ENCODE measurements at regions not wholly inside any gene's neighbourhood (a gene's known extent, or its start where the extent isn't known, plus 50 kb on each side); places are given as distances from the start of the nearest gene placed in this dataset.
"Not testable (repeated sequence)": the region's sequence is repeated elsewhere in the genome, so short reads cannot be mapped to it uniquely, and the experiment has no call there.

GRCh38 chr5:130964231-130965202 lies 200.5 kb downstream of the HINT1 start:
- in situ Hi-C loops (cut with HindIII; ENCODE audit: low sequenced_read_pairs): no loop called here
- no peak for DNase-seq (ENCODE audit: low spot score)

- in situ Hi-C loops (cut with HindIII; ENCODE audit: low sequenced_read_pairs): no loop called here
Observed at GRCh38 chr5:130963798-130964197, 201.3 kb downstream of the HINT1 start.

GRCh38 chr5:130957151-130957550 lies 207.9 kb downstream of the HINT1 start:
- in situ Hi-C loops (cut with HindIII; ENCODE audit: low sequenced_read_pairs): no loop called here

More at GRCh38 chr5:130963798-130964197, 201.3 kb downstream of the HINT1 start:
- no peak for DNase-seq (ENCODE audit: low spot score)

GRCh38 chr5:130955041-130955440 lies 210.0 kb downstream of the HINT1 start:
- DNase-seq (ENCODE audit: low spot score): no peak
- in situ Hi-C loops (cut with HindIII; ENCODE audit: low sequenced_read_pairs): no loop called here

More at GRCh38 chr5:130957151-130957550, 207.9 kb downstream of the HINT1 start:
- DNase-seq (ENCODE audit: low spot score): no peak

- in situ Hi-C loops (cut with HindIII; ENCODE audit: low sequenced_read_pairs): no loop called here
Observed at GRCh38 chr5:130954336-130954735, 210.7 kb downstream of the HINT1 start.

GRCh38 chr5:130939059-130939458 lies 226.0 kb downstream of the HINT1 start:
- no peak for DNase-seq (ENCODE audit: low spot score)
- in situ Hi-C loops (cut with HindIII; ENCODE audit: low sequenced_read_pairs): no loop called here

More at GRCh38 chr5:130954336-130954735, 210.7 kb downstream of the HINT1 start:
- DNase-seq (ENCODE audit: low spot score): no peak

- in situ Hi-C loops (cut with HindIII; ENCODE audit: low sequenced_read_pairs): no loop called here
- DNase-seq (ENCODE audit: low spot score): peak; percentile 4
Observed at GRCh38 chr5:130937046-130937445, 228.0 kb downstream of the HINT1 start.

- no peak for DNase-seq (ENCODE audit: low spot score)
- in situ Hi-C loops (cut with HindIII; ENCODE audit: low sequenced_read_pairs): no loop called here
Observed at GRCh38 chr5:130923543-130924124, 241.4 kb downstream of the HINT1 start.

GRCh38 chr5:130912088-130912487 lies 253.0 kb downstream of the HINT1 start:
- in situ Hi-C loops (cut with HindIII; ENCODE audit: low sequenced_read_pairs): no loop called here
- no peak for DNase-seq (ENCODE audit: low spot score)

- in situ Hi-C loops (cut with HindIII; ENCODE audit: low sequenced_read_pairs): no loop called here
- DNase-seq (ENCODE audit: low spot score): no peak
Observed at GRCh38 chr5:130908186-130908585, 256.9 kb downstream of the HINT1 start.

- in situ Hi-C loops (cut with HindIII; ENCODE audit: low sequenced_read_pairs): not testable (repeated sequence)
Observed at GRCh38 chr5:130897537-130898195, 267.4 kb downstream of the HINT1 start.

GRCh38 chr5:130897181-130897536 lies 267.9 kb downstream of the HINT1 start:
- DNase-seq (ENCODE audit: low spot score); in situ Hi-C loops (cut with HindIII; ENCODE audit: low sequenced_read_pairs): not testable (repeated sequence)

More at GRCh38 chr5:130897537-130898195, 267.4 kb downstream of the HINT1 start:
- not testable (repeated sequence) for DNase-seq (ENCODE audit: low spot score)

GRCh38 chr5:130896636-130897035 lies 268.4 kb downstream of the HINT1 start:
- DNase-seq (ENCODE audit: low spot score): no peak
- in situ Hi-C loops (cut with HindIII; ENCODE audit: low sequenced_read_pairs): no loop called here

GRCh38 chr5:130893006-130893405 lies 272.1 kb downstream of the HINT1 start:
- DNase-seq (ENCODE audit: low spot score): no peak
- in situ Hi-C loops (cut with HindIII; ENCODE audit: low sequenced_read_pairs): no loop called here

- in situ Hi-C loops (cut with HindIII; ENCODE audit: low sequenced_read_pairs): no loop called here
- DNase-seq (ENCODE audit: low spot score): no peak
Observed at GRCh38 chr5:130890610-130891009, 274.4 kb downstream of the HINT1 start.

GRCh38 chr5:130885691-130886090 lies 279.4 kb downstream of the HINT1 start:
- in situ Hi-C loops (cut with HindIII; ENCODE audit: low sequenced_read_pairs): no loop called here
- no peak for DNase-seq (ENCODE audit: low spot score)

- no peak for DNase-seq (ENCODE audit: low spot score)
- in situ Hi-C loops (cut with HindIII; ENCODE audit: low sequenced_read_pairs): no loop called here
Observed at GRCh38 chr5:130885027-130885426, 280.0 kb downstream of the HINT1 start.

GRCh38 chr5:130884023-130884422 lies 281.0 kb downstream of the HINT1 start:
- in situ Hi-C loops (cut with HindIII; ENCODE audit: low sequenced_read_pairs): no loop called here
- DNase-seq (ENCODE audit: low spot score): no peak

GRCh38 chr5:130875656-130876055 lies 289.4 kb downstream of the HINT1 start:
- DNase-seq (ENCODE audit: low spot score): no peak
- in situ Hi-C loops (cut with HindIII; ENCODE audit: low sequenced_read_pairs): no loop called here

GRCh38 chr5:130874861-130875417 lies 290.1 kb downstream of the HINT1 start:
- in situ Hi-C loops (cut with HindIII; ENCODE audit: low sequenced_read_pairs): no loop called here

More at GRCh38 chr5:130874861-130875417, 290.1 kb downstream of the HINT1 start:
- DNase-seq (ENCODE audit: low spot score): no peak

All from G401 (cell line).